HUDEP-2 (cell line): ENCODE measurements at regions not wholly inside any gene's neighbourhood (a gene's known extent, or its start where the extent isn't known, plus 50 kb on each side); places are given as distances from the start of the nearest gene placed in this dataset.

ENCODE experiments used
- DNase-seq, 76 experiments: peaks; one replicate each; lab custom pipeline; 2025; ENCODE audit not compliant: unreplicated experiment in 76 of 76; lab: John Stamatoyannopoulos, UW

- no peak for DNase-seq
These were observed 822.6 kb upstream of the GRAMD2B start for GRCh38 chr5:125600559-125600958.

- no peak for DNase-seq
These were observed 821.0 kb upstream of the GRAMD2B start for GRCh38 chr5:125602184-125602583.

DNA sequence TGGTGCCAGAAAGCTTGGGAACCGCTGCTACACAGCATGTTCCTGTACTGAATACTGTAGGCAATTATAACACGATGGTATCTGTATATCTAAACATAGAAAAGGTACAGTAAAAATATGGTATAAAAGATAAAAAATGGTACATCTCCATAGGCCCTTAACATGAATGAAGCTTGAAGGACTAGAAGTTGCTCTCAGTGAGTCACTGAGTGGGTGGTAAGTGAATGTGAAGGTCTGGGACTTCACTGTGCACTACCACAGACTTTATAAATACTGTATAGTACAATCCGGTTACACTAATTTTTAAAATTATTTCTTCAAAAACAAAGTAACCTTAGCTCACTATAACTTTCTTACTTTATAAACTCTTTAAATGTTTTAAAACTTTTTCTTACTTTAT is 819.9 kb upstream of the GRAMD2B start:
- no peak for DNase-seq

DNA sequence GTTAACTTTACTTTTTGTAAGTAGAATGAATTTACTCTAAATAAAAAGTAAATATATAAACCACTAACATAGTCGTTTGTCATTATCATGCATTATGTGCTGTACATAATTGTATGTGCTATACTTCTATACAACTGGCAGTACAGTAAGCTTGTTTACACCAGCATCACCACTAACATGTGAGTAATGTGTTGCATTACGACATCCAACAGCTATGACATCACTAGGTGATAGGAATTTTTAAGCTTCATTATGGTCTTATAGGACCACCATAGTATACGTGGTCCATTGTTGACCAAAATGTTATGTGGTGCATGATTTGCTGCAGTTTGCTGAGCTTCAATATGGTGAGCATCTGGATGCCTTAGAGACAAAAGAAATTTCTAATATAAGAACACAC is 819.1 kb upstream of the GRAMD2B start:
- no peak for DNase-seq

GRCh38 chr5:125607018-125607417 is 816.2 kb upstream of the GRAMD2B start:
- DNase-seq, result no peak

GRCh38 chr5:125609011-125609410 is 814.2 kb upstream of the GRAMD2B start:
- DNase-seq, result no peak

DNA sequence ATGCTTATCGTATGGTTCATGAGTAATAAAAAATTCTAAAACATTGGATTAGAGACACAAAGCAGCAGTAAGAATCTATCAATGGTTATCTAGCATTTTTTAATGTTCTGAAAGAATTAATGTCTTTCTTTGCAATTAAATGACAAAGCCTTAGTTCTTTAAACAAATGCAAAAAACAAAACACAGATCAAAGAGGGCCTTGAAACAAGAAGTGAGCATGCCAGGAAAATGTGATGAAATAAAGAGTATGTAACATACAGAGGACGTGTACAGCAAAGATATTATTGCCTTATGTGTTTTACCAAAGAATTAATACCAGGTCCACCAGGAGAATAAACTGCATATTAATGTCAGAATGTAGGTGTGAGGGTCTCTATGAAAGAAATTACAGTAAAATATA is 812.3 kb upstream of the GRAMD2B start:
- DNase-seq, result no peak

DNA sequence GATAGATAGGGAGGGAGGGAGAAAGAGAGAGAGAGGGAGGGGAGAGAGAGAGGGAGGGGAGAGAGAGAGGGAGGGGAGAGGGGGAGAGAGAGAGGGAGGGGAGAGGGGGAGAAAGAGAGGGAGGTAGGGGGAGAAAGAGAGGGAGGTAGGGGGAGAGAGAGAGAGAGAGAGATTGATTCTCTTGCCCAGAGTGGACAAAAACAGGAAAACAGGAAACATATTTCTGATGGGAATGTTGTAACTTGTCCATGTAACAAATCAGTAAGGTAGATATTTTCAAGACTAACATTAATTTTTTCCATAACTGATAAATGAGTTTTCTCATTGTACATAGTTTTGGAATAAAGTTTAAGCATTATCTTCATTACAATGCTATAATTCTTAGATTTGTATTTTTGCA is 811.7 kb upstream of the GRAMD2B start:
- no peak for DNase-seq

DNA sequence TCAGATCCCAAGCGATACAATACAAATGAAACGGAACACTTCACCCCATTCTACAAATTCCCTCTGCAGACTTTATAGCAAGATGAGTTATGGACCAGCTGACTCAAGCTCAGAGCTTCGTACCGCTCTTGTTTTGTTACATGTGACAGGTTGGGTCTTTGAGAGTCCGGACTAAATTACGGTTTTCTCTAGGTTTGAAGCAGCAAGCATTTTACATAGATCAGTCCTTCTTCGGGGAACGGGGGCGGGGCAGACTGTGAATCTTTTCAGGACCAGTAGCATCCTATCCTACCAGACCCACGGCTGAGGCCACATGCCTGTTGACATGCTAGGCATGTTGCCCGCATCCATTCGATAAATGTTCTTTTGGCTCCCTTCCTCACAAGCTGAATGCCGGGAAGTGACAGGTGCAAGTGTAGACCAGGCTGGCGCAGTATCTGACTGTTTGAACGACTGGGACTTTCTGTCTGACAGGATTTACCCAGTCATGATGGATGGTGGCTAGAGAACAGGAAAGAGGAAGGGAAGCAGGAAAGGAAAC is 811.0 kb upstream of the GRAMD2B start:
- no peak for DNase-seq

GRCh38 chr5:125612776-125613175 is 810.4 kb upstream of the GRAMD2B start:
- DNase-seq, result no peak

GRCh38 chr5:125630237-125630636 is 793.0 kb upstream of the GRAMD2B start:
- DNase-seq, result no peak

DNA sequence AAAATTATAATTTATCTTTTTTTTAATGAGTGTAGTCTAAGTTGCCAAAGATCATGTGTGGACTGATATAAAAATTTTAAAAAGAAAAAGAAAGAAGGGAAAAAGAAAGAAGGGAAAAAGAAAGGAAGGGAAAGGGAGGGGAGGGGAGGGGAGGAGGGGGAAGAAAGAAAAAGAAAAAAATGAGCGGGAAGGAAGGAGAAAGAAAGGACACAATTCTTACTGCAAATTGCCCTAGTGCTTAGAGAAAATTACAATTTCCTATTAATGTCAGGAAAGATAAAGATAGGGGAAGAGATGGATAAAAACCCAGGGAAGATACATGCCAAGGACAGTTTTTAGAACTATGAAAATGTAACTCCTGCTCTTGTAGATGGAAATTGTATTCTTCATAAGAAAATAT is 789.7 kb upstream of the GRAMD2B start:
- DNase-seq, result no peak

- DNase-seq, result no peak
These were observed 788.9 kb upstream of the GRAMD2B start for GRCh38 chr5:125634216-125634835.

- DNase-seq, result no peak
These were observed 783.4 kb upstream of the GRAMD2B start for GRCh38 chr5:125639858-125640257.

DNA sequence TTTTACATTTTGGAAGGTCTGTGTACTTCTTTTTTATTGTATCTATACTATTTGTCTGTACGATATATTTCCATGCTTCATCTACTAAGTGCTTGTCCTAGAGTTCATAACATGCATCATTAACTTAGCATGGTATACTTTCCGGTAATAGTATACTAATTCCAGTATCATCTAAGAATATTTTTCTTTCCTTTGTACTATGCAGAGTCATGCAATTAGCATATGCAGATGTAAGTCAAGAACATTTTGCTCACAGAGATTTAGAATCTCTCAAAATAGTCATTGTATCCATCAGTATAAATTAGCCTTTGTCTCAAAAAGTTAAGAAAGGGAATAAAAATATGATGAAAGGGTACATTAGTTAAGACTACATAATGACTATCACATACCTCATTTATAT is 770.4 kb upstream of the GRAMD2B start:
- DNase-seq, result no peak

- no peak for DNase-seq
These were observed 768.8 kb upstream of the GRAMD2B start for GRCh38 chr5:125654392-125654791.

DNA sequence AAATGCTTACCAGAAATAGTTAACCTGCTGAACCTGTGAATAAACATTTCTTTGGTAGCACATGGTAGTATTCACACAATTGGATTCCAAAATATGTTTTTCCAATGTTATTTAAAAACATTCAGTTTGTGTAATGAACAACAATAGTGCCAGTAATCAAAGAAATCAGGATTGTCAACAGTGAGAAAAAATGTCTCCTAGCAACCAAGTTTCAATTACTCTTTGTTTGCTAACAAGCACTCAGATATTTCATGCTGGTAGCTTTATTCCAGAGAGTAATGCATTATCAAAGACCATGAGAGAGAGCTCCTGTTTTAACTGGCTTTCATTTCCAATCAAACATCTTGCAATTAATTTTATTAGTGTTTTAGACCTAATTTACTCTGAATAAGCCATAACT is 768.1 kb upstream of the GRAMD2B start:
- DNase-seq, result no peak

- no peak for DNase-seq
These were observed 765.3 kb upstream of the GRAMD2B start for GRCh38 chr5:125657936-125658335.

- DNase-seq, result no peak
These were observed 763.7 kb upstream of the GRAMD2B start for GRCh38 chr5:125659316-125660023.

DNA sequence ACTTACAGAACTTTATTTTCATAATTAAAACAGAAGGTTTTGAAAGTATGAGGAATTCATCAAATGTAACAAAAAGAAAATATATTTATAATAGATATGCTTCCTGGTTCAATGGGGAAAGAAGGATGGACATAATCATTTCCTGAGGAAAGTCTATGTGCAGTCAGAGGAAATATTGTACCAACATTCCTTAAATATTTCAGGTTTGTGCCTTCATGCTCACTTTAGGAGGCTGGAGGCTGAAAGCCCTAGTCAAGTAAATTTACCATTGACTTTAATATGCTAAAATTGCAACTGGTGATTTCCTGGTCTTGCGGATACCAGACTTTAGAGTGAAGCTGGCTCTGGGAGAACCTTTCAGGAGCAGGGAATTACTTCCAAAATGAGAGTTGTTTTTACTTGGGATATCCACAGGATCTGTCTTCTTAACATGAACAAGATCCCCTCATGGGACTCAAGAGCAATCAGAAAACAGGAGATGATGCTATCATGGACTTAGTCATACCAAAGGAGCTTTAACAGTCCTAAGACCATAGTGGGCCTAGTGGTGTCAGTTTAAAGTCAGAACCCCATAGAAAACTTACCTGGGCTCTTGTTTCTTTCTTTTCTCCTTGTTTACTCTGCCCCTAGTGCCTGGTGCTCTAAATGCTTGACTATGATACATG is 762.8 kb upstream of the GRAMD2B start:
- no peak for DNase-seq

DNA sequence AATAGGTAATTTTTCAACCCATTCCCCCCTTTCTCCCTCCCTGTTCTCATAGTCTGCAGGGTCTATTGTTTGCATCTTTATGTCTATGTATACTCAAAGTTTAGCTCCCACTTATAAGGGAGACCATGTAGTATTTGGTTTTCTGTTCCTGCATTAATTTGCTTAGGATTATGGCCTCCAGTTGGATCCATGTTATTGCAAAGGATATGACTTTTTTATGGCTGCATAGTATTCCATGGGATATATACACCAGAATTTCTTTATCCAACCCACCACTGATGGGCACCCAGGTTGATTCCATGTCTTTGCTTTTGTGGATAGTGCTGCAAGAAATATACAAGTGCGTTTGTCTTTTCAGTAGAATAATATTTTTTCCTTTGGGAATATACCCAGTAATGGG is 761.6 kb upstream of the GRAMD2B start:
- no peak for DNase-seq

DNA sequence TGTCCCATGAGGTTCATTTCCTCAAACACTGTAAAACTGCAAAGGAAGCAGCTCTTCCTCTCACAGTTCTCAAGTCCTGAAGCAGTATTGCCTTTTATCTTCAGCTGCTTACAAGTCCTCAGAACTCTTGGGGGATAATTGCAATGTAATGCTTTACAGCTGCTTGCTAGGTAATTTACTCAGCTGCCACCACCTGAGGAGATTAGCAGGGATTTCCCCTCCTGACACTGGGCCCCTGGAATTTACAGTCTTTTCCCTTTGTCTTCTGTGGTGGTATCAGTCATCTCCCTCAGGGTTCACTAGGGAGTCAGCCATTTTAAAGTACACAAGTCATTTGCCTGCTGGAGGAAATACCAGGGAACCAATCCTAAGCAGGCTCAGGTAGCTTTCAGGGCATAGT is 754.3 kb upstream of the GRAMD2B start:
- no peak for DNase-seq
